Loucy (cell line): ENCODE measurements at regions not wholly inside any gene's neighbourhood (a gene's known extent, or its start where the extent isn't known, plus 50 kb on each side); places are given as distances from the start of the nearest gene placed in this dataset.

Experiments used
- H2AFZ ChIP-seq: fragments of 200-600 bp; sonication (generic); 2 replicates; pipeline ENCODE4 v1.6.0; 2016; ENCODE audit warnings: antibody characterized with exemption, mild to moderate bottlenecking, low read length, moderate library complexity
- H3F3A ChIP-seq: fragments of 200-600 bp; 2 replicates; pipeline ENCODE4 v1.6.0; 2016; ENCODE audit warnings: antibody characterized with exemption, low read depth, mild to moderate bottlenecking
- H3K27me3 ChIP-seq: fragments of 200-600 bp; sonication (generic); 2 replicates; pipeline ENCODE4 v1.6.1; 2014; ENCODE audit warnings: low read length, mild to moderate bottlenecking; ENCODE audit not compliant: insufficient read depth, poor library complexity, severe bottlenecking
- H3K36me3 ChIP-seq: fragments of 200-600 bp; sonication (generic); 2 replicates; pipeline ENCODE4 v1.6.1; 2016; ENCODE audit warnings: low read length; ENCODE audit not compliant: insufficient read depth
- H3K4me1 ChIP-seq: fragments of 200-600 bp; sonication (generic); 2 replicates; pipeline ENCODE4 v1.5.1; 2014; ENCODE audit warnings: low read length, mild to moderate bottlenecking; ENCODE audit not compliant: insufficient read depth, poor library complexity, severe bottlenecking
- H3K4me2 ChIP-seq: fragments of 200-600 bp; sonication (generic); 2 replicates; pipeline ENCODE4 v1.6.0; 2014; ENCODE audit warnings: antibody characterized with exemption, low read length, low read depth, mild to moderate bottlenecking; ENCODE audit not compliant: poor library complexity, severe bottlenecking
- H3K4me3 ChIP-seq: fragments of 200-600 bp; sonication (generic); 2 replicates; pipeline ENCODE4 v1.5.1; 2014; ENCODE audit warnings: low read length, mild to moderate bottlenecking, mixed read lengths; ENCODE audit not compliant: poor library complexity, severe bottlenecking
- H3K79me2 ChIP-seq: fragments of 200-600 bp; sonication (generic); 2 replicates; pipeline ENCODE4 v1.6.1; 2014; ENCODE audit warnings: low read length; ENCODE audit not compliant: insufficient read depth
- H3K9ac ChIP-seq: fragments of 200-600 bp; sonication (generic); 2 replicates; pipeline ENCODE4 v1.6.0; 2014; ENCODE audit warnings: mild to moderate bottlenecking, low read depth, low read length, moderate library complexity; ENCODE audit not compliant: poor library complexity, severe bottlenecking
- H3K9me2 ChIP-seq: fragments of 200-600 bp; sonication (generic); replicated peaks from 2 replicates; pipeline ENCODE4 v1.6.1; 2016; ENCODE audit warnings: low read depth, low read length, mixed read lengths
- H3K9me3 ChIP-seq: fragments of 200-600 bp; sonication (generic); 2 replicates; pipeline ENCODE4 v1.6.1; 2014; ENCODE audit warnings: mild to moderate bottlenecking, antibody characterized with exemption, low read length, low read depth; ENCODE audit not compliant: insufficient read depth
- H4K20me1 ChIP-seq: fragments of 200-600 bp; sonication (generic); 2 replicates; pipeline ENCODE4 v1.6.0; 2014; ENCODE audit warnings: antibody characterized with exemption, low read length, mild to moderate bottlenecking; ENCODE audit not compliant: insufficient read depth, poor library complexity, severe bottlenecking
- EZH2phosphoT487 ChIP-seq: fragments of 200-600 bp; IDR thresholded peaks from 2 replicates; pipeline ENCODE4 v1.6.1; 2018; ENCODE audit warnings: antibody characterized with exemption, mild to moderate bottlenecking, moderate library complexity, borderline replicate concordance
- TF ChIP-seq, protein P1 (sequence below): fragments of 200-600 bp; sonication (generic); conservative IDR thresholded peaks from 2 replicates; pipeline ENCODE4 v1.5.1; 2014; ENCODE audit warnings: mild to moderate bottlenecking, antibody characterized with exemption, low read length

DNA sequence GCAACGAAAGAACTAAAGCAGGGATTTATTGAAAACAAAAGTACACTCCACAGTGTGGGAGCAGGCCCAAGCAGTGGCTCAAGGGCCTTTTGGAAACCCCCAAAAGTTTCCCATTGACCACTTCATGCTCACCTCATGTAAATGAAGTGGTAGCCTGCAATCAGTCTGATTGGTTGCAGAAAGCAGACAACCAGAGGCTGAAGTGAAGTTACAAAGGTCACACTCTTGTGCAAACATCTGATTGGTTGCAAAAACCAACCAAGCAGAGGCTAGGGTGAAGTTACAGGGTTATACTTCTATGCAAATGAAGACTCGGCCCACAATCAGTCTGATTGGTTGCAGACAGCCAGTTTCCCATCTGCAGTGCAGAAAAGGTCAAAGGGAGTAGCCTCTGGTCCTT lies 258.0 kb downstream of the YTHDC2 start:
- no peaks in the 10 kb centered on the region for H3K4me1 ChIP-seq
- no peaks in the 10 kb centered on the region for H3F3A ChIP-seq
- no peaks in the 10 kb centered on the region for H4K20me1 ChIP-seq
- no peaks in the 10 kb centered on the region for H3K9me2 ChIP-seq
- no peak overlapping the region for H3K4me2 ChIP-seq
- no peak for TF ChIP-seq EZH2phosphoT487
- TF ChIP-seq, protein P1, sequence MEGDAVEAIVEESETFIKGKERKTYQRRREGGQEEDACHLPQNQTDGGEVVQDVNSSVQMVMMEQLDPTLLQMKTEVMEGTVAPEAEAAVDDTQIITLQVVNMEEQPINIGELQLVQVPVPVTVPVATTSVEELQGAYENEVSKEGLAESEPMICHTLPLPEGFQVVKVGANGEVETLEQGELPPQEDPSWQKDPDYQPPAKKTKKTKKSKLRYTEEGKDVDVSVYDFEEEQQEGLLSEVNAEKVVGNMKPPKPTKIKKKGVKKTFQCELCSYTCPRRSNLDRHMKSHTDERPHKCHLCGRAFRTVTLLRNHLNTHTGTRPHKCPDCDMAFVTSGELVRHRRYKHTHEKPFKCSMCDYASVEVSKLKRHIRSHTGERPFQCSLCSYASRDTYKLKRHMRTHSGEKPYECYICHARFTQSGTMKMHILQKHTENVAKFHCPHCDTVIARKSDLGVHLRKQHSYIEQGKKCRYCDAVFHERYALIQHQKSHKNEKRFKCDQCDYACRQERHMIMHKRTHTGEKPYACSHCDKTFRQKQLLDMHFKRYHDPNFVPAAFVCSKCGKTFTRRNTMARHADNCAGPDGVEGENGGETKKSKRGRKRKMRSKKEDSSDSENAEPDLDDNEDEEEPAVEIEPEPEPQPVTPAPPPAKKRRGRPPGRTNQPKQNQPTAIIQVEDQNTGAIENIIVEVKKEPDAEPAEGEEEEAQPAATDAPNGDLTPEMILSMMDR, result no peak
- no peaks in the 10 kb centered on the region for H3K36me3 ChIP-seq
- no peaks in the 10 kb centered on the region for H3K27me3 ChIP-seq
- H2AFZ ChIP-seq, result no peak overlapping the region
- H3K79me2 ChIP-seq, result no peaks in the 10 kb centered on the region
- no peak overlapping the region for H3K4me3 ChIP-seq
- no peak overlapping the region for H3K9ac ChIP-seq
- H3K9me3 ChIP-seq, result no peaks in the 10 kb centered on the region

DNA sequence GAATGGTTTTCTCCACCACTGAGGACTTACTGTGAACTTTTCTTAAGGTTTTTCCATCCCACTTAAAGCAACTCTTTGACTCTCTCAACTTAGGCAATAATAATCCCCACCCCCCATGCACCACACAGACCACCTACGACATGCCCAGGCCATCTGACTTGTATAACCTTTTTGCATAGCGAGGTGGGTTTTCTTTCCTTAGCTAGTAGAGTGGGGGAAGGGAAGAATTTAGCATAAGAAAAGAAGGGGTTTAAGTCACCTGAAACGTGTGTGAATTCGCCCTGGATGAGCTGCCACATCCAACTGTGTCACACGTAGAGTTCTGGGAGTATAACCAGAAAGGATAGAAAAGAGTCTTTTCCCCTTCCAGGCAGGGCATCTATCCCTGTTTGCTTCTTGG lies 262.7 kb downstream of the YTHDC2 start:
- no peak overlapping the region for H2AFZ ChIP-seq
- no peaks in the 10 kb centered on the region for H3K9me2 ChIP-seq
- TF ChIP-seq, protein P1, result no peak
- no peak for TF ChIP-seq EZH2phosphoT487
- no peak overlapping the region for H3K4me2 ChIP-seq
- no peaks in the 10 kb centered on the region for H4K20me1 ChIP-seq
- H3K79me2 ChIP-seq, result no peaks in the 10 kb centered on the region
- H3K9me3 ChIP-seq, result no peaks in the 10 kb centered on the region
- no peaks in the 10 kb centered on the region for H3K36me3 ChIP-seq
- H3K9ac ChIP-seq, result no peak overlapping the region
- no peaks in the 10 kb centered on the region for H3K4me1 ChIP-seq
- H3K4me3 ChIP-seq, result no peak overlapping the region
- H3K27me3 ChIP-seq, result no peaks in the 10 kb centered on the region
- H3F3A ChIP-seq, result no peaks in the 10 kb centered on the region

DNA sequence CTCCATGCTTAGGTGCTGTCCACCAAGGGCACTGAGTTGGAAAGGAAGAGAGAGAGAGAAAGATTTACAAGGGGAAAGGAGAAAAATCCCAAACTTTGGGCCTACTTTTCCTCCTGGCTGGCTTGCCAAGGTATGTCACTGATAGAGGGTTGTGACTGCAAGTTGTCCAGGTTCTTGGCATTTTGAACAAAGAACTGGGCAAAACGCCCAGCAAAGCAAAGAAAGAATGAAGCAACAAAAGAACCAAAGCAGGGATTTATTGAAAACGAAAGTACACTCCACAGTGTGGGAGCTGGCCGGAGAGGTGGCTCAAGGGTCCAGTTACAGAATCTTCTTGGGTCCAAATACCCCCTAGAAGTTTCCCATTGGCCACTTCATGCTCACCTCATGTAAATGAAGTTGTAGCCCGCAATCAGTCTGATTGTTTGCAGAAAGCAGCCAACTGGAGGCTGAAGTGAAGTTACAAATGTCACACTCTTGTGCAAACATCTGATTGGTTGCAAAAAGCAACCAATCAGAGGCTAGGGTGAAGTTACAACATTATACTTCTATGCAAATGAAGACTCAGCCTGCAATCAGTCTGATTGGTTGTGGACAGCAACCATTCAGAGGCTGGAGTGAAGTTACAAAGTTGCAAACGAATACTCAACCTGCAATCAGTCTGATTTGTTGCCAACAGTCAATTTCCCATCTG lies 263.5 kb downstream of the YTHDC2 start:
- H3K27me3 ChIP-seq, result no peaks in the 10 kb centered on the region
- no peaks in the 10 kb centered on the region for H3K9me3 ChIP-seq
- no peaks in the 10 kb centered on the region for H3F3A ChIP-seq
- no peaks in the 10 kb centered on the region for H3K9me2 ChIP-seq
- TF ChIP-seq, protein P1, result no peak
- TF ChIP-seq EZH2phosphoT487, result no peak
- no peaks in the 10 kb centered on the region for H3K36me3 ChIP-seq
- no peaks in the 10 kb centered on the region for H4K20me1 ChIP-seq
- peak overlapping the region; percentile 16 for H3K4me2 ChIP-seq
- no peak overlapping the region for H3K9ac ChIP-seq
- no peaks in the 10 kb centered on the region for H3K4me1 ChIP-seq
- peak overlapping the region; percentile 49 for H3K4me3 ChIP-seq
- H3K79me2 ChIP-seq, result no peaks in the 10 kb centered on the region
- H2AFZ ChIP-seq, result 0 out of 2 replicates have a peak overlapping the region, but pooled peaks have one; percentile 27
